Cardiac fibroblast (primary cell): ENCODE measurements at regions not wholly inside any gene's neighbourhood (a gene's known extent, or its start where the extent isn't known, plus 50 kb on each side); places are given as distances from the start of the nearest gene placed in this dataset.

Source experiments
- DNase-seq, 2 donors: peaks; one replicate each; pipeline versions ENCODE4 v3.0.0 to v3.0.0-alpha.2; 2010; ENCODE audit warnings: low read depth in 2 of 2
- H3K4me3 ChIP-seq, 2 donors: replicated peaks in 1 of 2; 1 replicate in 1 of 2; 2 replicates in 1 of 2; pipeline ENCODE4 v1.5.1; 2011; ENCODE audit warnings: low read depth in 2 of 2, low read length in 2 of 2, mild to moderate bottlenecking in 2 of 2, moderate library complexity in 1 of 2
- CTCF ChIP-seq: IDR thresholded peaks from one replicate; pipeline ENCODE4 v1.5.1; 2011; ENCODE audit warnings: low read depth, mild to moderate bottlenecking, low read length, inconsistent platforms

- H3K4me3 ChIP-seq, result no peak overlapping the region
- DNase-seq, result no peak
- no peak for TF ChIP-seq CTCF
Observed at GRCh38 chr3:144566320-144566719, 594.7 kb downstream of the DIPK2A start.

- no peak for DNase-seq
- TF ChIP-seq CTCF, result no peak
- no peak overlapping the region for H3K4me3 ChIP-seq
Observed at GRCh38 chr3:144569651-144570050, 598.0 kb downstream of the DIPK2A start.

GRCh38 chr3:144583871-144584270 lies 612.2 kb downstream of the DIPK2A start:
- no peak for TF ChIP-seq CTCF
- DNase-seq, result no peak
- H3K4me3 ChIP-seq, result no peak overlapping the region

- no peak for TF ChIP-seq CTCF
- H3K4me3 ChIP-seq, result no peak overlapping the region
- no peak for DNase-seq
Observed at GRCh38 chr3:144585408-144585807, 613.8 kb downstream of the DIPK2A start.

GRCh38 chr3:144585953-144586352 lies 614.3 kb downstream of the DIPK2A start:
- DNase-seq, result no peak
- TF ChIP-seq CTCF, result no peak
- H3K4me3 ChIP-seq, result no peak overlapping the region

- peak; percentile 40 to 72 for DNase-seq
- TF ChIP-seq CTCF, result no peak
- H3K4me3 ChIP-seq, result no peak overlapping the region
Observed at GRCh38 chr3:144586382-144586781, 614.8 kb downstream of the DIPK2A start.

- no peak overlapping the region for H3K4me3 ChIP-seq
- peak; percentile 73 to 80 for DNase-seq
- no peak for TF ChIP-seq CTCF
Observed at GRCh38 chr3:144590854-144591253, 619.2 kb downstream of the DIPK2A start.
